PFSK-1 (cell line): ENCODE measurements at regions not wholly inside any gene's neighbourhood (a gene's known extent, or its start where the extent isn't known, plus 50 kb on each side); places are given as distances from the start of the nearest gene placed in this dataset.

Experiments
- FOXP2 ChIP-seq: optimal IDR thresholded peaks from 2 replicates; pipeline ENCODE3; 2011; ENCODE audit warnings: borderline replicate concordance, control low read depth, inconsistent platforms; ENCODE audit not compliant: insufficient read depth; ENCODE audit errors: extremely low read length, extremely low read depth
- POLR2AphosphoS5 ChIP-seq: IDR thresholded peaks from 2 replicates; pipeline ENCODE4 v1.6.1; 2012; ENCODE audit warnings: low read depth, mild to moderate bottlenecking, control low read depth, low read length, moderate library complexity
- SIN3A ChIP-seq: IDR thresholded peaks from 2 replicates; pipeline ENCODE4 v1.6.1; 2012; ENCODE audit warnings: mild to moderate bottlenecking, low read length, moderate library complexity, borderline replicate concordance; ENCODE audit not compliant: insufficient read depth
- TAF1 ChIP-seq: IDR thresholded peaks from 2 replicates; pipeline ENCODE4 v1.6.1; 2012; ENCODE audit warnings: low read length, control low read depth, borderline replicate concordance; ENCODE audit not compliant: insufficient read depth
- TF ChIP-seq, protein P1 (sequence below), 2 experiments: IDR thresholded peaks; 2 replicates each; pipeline versions ENCODE4 v1.6.1 to v1.8.0; 2011 to 2012; ENCODE audit warnings: low read depth in 2 of 2, low read length in 2 of 2, control low read depth in 1 of 2, inconsistent platforms in 1 of 2, mild to moderate bottlenecking in 1 of 2, moderate library complexity in 1 of 2; ENCODE audit not compliant: insufficient read depth in 1 of 2

DNA sequence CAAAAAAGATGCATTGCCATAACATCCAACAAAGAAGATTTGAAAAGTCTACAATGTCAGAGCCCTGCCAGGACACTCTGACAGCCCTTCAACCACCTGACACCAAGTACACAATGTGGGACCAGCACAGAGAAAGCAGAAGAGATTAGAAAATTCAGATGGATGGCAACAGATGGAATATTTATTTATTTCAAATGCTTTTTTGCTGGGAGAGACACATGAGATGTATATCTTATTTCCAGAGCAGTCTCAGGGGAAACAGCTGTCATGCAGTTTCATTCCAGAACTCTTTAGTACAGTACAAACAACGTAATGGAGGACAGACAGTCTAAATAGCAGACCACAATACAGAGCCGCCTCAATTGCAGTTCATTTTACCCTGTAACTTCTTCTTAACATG is 110.1 kb downstream of the MAIP1 start:
- TF ChIP-seq, protein P1, sequence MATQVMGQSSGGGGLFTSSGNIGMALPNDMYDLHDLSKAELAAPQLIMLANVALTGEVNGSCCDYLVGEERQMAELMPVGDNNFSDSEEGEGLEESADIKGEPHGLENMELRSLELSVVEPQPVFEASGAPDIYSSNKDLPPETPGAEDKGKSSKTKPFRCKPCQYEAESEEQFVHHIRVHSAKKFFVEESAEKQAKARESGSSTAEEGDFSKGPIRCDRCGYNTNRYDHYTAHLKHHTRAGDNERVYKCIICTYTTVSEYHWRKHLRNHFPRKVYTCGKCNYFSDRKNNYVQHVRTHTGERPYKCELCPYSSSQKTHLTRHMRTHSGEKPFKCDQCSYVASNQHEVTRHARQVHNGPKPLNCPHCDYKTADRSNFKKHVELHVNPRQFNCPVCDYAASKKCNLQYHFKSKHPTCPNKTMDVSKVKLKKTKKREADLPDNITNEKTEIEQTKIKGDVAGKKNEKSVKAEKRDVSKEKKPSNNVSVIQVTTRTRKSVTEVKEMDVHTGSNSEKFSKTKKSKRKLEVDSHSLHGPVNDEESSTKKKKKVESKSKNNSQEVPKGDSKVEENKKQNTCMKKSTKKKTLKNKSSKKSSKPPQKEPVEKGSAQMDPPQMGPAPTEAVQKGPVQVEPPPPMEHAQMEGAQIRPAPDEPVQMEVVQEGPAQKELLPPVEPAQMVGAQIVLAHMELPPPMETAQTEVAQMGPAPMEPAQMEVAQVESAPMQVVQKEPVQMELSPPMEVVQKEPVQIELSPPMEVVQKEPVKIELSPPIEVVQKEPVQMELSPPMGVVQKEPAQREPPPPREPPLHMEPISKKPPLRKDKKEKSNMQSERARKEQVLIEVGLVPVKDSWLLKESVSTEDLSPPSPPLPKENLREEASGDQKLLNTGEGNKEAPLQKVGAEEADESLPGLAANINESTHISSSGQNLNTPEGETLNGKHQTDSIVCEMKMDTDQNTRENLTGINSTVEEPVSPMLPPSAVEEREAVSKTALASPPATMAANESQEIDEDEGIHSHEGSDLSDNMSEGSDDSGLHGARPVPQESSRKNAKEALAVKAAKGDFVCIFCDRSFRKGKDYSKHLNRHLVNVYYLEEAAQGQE (IDR thresholded peaks at IDR 0.05; ENCODE audit: insufficient read depth in 1 of 2, low read depth in 2 of 2, low read length in 2 of 2), result no peak
- TF ChIP-seq POLR2AphosphoS5, result no peak
- no peak for TF ChIP-seq TAF1
- TF ChIP-seq SIN3A, result no peak
- no peak for TF ChIP-seq FOXP2

DNA sequence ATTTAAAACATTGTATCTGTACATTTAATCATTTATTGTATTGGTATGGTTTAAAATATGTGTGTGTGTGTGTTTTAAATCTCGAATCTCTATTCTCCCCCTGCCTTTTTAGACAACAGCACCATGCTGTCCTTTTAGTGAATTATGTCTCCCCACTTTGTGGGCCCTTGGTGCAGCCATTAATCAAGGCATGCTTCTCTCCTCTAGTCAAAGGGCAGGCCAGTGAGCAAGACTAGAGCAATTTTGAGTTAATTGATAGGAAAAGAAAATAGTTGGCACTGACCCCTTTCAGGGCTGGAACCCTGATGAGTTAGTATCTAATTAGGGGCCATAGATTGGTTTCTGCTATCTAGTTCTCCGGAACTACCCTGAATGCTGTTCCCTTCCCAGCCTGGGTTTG is 111.0 kb downstream of the MAIP1 start:
- TF ChIP-seq FOXP2 (no peak), TAF1 (no peak), SIN3A (no peak), POLR2AphosphoS5 (no peak)
- TF ChIP-seq, protein P1 (IDR thresholded peaks at IDR 0.05; ENCODE audit: insufficient read depth in 1 of 2, low read depth in 2 of 2, low read length in 2 of 2), result no peak

DNA sequence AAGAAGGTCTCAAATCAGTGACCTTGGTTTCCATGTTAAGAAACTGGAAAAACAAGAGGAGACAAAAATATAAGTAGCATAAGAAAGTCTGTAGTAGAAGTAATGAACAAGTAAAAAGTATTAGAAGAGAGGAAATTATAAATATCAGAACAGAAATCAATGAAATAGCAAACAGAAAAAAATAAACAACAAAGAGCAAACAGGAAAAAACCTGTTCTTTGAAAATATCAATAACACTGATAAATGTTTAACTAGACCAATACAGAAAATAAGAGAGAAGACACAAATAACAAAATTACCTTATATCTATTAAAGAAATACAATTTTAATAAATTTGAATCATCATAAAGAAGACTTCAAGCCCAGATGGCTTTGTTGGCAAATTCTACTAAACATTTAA is 113.3 kb downstream of the MAIP1 start:
- no peak for TF ChIP-seq FOXP2
- TF ChIP-seq POLR2AphosphoS5, result no peak
- TF ChIP-seq SIN3A, result no peak
- TF ChIP-seq, protein P1 (IDR thresholded peaks at IDR 0.05; ENCODE audit: insufficient read depth in 1 of 2, low read depth in 2 of 2, low read length in 2 of 2), result no peak
- no peak for TF ChIP-seq TAF1

DNA sequence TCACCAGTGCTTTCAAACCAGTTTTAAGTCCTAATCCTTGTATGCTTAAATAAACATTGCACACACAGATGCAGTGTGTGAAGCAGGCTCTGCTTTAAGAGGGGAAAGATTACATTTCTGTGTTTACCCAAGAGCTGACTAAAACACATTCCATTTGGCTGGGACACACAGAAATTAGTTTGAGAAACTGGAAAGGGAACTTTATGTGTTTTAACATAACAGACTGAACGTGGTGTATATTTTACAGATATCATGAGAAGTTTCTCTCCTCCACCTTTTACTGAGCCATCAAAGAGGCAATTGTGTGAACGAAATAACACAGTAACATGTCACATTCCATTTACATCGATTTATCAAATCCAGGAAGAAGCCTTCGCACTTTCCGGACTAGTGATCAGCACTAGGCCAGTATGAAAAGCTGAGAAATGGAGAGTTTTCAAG is 121.8 kb downstream of the MAIP1 start:
- TF ChIP-seq SIN3A (no peak), FOXP2 (no peak), POLR2AphosphoS5 (no peak), TAF1 (no peak)
- TF ChIP-seq, protein P1 (IDR thresholded peaks at IDR 0.05; ENCODE audit: insufficient read depth in 1 of 2, low read depth in 2 of 2, low read length in 2 of 2), result no peak

DNA sequence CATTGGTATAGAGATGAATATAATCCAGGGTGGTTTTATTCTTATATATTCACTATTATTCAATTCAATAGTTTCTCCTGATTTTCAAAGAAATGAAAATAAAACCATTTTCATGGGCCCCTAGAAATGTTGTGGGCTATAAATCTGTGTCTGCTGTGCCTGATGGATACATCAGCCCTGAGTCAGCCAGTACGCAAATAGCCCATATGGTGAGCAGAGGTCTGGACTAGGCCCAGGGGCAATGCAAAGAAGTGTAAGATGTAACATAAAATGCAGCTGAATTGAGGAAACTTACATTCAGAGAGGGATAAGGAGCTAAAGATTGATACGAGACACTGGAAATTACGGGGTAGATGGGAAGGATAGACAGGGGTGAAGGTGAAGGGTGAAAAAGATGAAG is 122.5 kb downstream of the MAIP1 start:
- TF ChIP-seq TAF1 (no peak), SIN3A (no peak), POLR2AphosphoS5 (no peak), FOXP2 (no peak)
- TF ChIP-seq, protein P1 (IDR thresholded peaks at IDR 0.05; ENCODE audit: insufficient read depth in 1 of 2, low read depth in 2 of 2, low read length in 2 of 2), result no peak
